AG04449 (cell line): ENCODE measurements at regions not wholly inside any gene's neighbourhood (a gene's known extent, or its start where the extent isn't known, plus 50 kb on each side); places are given as distances from the start of the nearest gene placed in this dataset.

Experiments
- CTCF ChIA-PET: fragments of 350-600 bp; formaldehyde crosslinking; extraction: SDS; loops from one replicate; lab custom pipeline; 2021; ENCODE audit warnings: antibody characterized with exemption; lab: Yijun Ruan, JAX
- POLR2A ChIA-PET: fragments of 400-600, 350-600 bp; formaldehyde crosslinking; extraction: SDS; loops from one replicate; lab custom pipeline; 2020; ENCODE audit warnings: antibody characterized with exemption, inconsistent platforms; lab: Yijun Ruan, JAX
- DNase-seq: peaks from one replicate; pipeline ENCODE4 v3.0.0-alpha.2; 2010; ENCODE audit warnings: low read depth, low spot score
- H3K4me3 ChIP-seq: 2 replicates; pipeline ENCODE4 v1.5.1; 2011; ENCODE audit warnings: low read depth, mild to moderate bottlenecking, control low read depth, low read length
- TF ChIP-seq, protein P1 (sequence below): IDR thresholded peaks from one replicate; pipeline ENCODE4 v1.5.1; 2011; ENCODE audit warnings: mild to moderate bottlenecking, moderate library complexity, low read length, control low read depth, inconsistent platforms; ENCODE audit not compliant: insufficient read depth; ENCODE audit errors: missing control alignments

DNA sequence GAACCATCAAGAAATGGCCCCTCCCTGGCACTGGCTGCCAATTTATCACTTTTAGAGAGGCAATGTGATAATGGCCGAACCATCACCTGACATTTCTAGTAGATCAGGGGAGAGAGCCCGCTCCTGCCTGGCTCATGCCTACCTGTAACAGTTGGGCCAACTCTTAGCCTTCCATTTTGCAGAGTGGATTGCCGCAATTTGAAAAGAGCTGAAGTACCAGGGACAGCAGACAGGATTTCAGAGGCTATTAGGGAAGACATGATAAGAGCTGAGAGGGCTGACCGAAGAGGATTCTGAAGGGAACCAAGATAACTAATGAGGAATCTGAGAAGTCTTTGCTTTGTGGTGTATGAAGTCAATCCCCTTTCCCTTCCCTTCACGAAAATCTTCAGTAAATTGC, 121.2 kb upstream of the ANKRD28 start:
- DNase-seq, result no peak
- H3K4me3 ChIP-seq, result no peak overlapping the region
- ChIA-PET CTCF (no interaction called here), POLR2A (no interaction called here)
- TF ChIP-seq, protein P1, sequence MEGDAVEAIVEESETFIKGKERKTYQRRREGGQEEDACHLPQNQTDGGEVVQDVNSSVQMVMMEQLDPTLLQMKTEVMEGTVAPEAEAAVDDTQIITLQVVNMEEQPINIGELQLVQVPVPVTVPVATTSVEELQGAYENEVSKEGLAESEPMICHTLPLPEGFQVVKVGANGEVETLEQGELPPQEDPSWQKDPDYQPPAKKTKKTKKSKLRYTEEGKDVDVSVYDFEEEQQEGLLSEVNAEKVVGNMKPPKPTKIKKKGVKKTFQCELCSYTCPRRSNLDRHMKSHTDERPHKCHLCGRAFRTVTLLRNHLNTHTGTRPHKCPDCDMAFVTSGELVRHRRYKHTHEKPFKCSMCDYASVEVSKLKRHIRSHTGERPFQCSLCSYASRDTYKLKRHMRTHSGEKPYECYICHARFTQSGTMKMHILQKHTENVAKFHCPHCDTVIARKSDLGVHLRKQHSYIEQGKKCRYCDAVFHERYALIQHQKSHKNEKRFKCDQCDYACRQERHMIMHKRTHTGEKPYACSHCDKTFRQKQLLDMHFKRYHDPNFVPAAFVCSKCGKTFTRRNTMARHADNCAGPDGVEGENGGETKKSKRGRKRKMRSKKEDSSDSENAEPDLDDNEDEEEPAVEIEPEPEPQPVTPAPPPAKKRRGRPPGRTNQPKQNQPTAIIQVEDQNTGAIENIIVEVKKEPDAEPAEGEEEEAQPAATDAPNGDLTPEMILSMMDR, result no peak

DNA sequence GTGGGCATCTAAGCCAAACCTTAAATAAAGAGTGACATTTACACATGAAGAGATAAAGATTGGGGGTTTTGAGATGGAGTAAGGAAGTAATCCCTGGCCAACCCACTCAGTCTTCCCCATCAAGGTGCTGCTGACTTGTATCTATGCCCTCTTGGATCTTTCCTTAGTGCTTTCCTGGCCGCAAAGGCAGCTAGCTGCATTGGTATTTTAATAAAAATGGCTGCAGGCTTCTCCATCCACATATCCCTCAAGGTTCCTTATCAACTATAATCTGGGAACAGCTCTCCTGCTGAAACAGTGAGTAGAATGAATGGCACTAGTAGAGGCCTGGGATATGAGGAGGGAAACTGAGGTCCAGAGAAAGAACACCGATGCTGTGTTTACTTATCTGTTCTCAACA, 122.2 kb upstream of the ANKRD28 start:
- CTCF ChIA-PET, result interaction anchor here (1.3 kb wide), 1 partner anchor 34 kb away, joined by 3 read pairs; no protein-coding TSS in a partner anchor
- H3K4me3 ChIP-seq, result no peak overlapping the region
- TF ChIP-seq, protein P1, result no peak
- POLR2A ChIA-PET, result no interaction called here
- DNase-seq, result no peak

DNA sequence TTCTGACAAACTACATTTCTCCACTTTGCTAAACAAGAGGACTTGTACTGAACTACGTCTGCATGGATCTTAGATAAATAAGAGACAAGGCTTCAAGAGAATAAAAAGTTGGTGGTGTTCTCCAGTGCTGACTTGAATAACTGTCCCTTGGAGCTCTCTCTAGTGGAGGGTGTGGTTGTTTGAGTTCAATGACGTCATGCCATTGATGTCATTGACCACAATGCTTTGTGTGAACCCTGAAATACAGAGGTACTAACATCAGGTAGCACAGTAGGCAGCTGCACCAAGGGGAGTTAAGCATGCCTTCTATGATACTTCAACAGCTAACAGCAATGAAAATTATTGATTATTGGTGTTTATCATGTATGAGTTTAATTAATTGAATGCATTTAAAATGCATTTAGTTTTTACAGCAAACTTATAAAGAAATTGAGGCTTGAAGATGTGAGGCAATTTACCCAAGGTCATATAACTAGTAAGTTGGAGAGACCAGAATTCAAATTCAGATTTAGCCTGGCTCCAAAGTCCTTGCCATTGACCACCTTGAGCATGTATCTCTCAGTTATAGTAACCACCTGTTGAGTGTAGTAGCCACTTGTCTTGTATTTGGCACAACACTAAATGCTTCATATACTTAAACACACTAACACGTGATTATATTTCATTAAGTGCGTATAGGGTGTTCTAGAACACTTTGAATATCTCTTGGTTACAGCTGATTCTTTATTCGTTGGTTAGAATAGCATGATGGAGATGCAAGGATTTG, 126.0 kb upstream of the ANKRD28 start:
- H3K4me3 ChIP-seq, result no peak overlapping the region
- TF ChIP-seq, protein P1, result no peak
- CTCF ChIA-PET, result no interaction called here
- POLR2A ChIA-PET, result interaction anchor here (0.6 kb wide), 1 partner anchor 19 kb away, joined by 3 read pairs; no protein-coding TSS in a partner anchor
- no peak for DNase-seq

DNA sequence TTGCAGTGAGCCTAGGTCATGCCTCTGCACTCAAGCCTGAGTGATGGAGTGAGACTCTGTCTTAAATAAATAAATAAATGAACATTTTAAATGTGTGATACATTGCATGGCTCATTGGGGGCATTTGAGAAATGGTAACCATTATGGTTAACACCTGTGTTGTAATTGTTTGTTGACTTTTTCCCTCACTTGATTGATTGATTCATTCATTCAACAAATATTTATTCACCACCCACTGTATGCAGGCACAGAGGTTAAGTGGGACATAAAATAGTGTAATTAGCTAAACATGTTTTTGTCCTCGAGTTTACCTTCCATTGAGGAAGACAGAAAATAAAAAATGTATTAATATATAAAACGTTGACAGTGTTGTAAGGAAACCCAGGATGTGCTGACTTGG, 127.1 kb upstream of the ANKRD28 start:
- POLR2A ChIA-PET, result interaction anchor here (0.6 kb wide), 1 partner anchor 18 kb away, joined by 3 read pairs; no protein-coding TSS in a partner anchor
- CTCF ChIA-PET, result no interaction called here

DNA sequence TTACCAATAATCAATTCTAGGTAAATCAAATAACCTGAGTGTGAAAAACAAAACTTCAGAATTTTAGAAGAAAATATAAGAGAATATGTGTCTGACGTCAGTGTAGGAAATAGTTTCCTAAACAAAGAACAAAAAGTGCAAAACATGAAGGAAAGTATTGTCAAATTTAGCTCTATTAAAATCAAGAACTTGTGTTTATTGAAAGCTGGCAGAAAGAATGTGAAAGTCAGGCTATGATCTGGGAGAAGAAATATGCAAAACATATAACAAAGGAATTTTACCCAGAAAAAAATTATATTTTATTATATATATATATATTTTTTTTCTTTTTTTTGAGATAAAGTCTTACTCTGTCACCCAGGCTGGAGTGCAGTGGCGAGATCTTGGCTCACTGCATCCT, 129.1 kb upstream of the ANKRD28 start:
- no peak for DNase-seq
- H3K4me3 ChIP-seq, result no peak overlapping the region
- CTCF ChIA-PET, result interaction anchor here (1.8 kb wide), 1 partner anchor 9 kb away, joined by 4 read pairs; no protein-coding TSS in a partner anchor
- POLR2A ChIA-PET, result no interaction called here
- TF ChIP-seq, protein P1, result no peak

More for the DNA sequence above, 127.1 kb upstream of the ANKRD28 start:
- TF ChIP-seq, protein P1, result no peak
- DNase-seq, result no peak
- no peak overlapping the region for H3K4me3 ChIP-seq

DNA sequence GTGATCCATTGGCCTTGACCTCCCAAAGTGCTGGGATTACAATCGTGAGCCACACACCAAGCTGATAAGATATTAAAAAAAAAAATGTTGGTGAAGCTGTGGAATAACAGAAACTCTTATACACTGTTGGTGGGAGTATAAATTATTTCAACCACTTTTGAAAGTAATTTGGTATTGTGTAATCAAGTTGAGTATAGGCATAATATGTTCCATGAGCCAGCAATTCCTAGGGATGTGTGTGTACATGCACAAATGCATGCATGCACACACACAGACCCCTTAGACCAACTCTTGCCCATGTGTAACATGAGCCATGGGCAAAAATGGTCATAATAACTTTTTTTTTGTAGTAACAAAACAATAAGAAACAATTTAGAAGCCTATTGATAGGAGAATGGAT, 130.2 kb upstream of the ANKRD28 start:
- TF ChIP-seq, protein P1, result no peak
- no peak for DNase-seq
- POLR2A ChIA-PET, result no interaction called here
- H3K4me3 ChIP-seq, result no peak overlapping the region
- CTCF ChIA-PET, result interaction anchor here (1.8 kb wide), 1 partner anchor 8 kb away, joined by 4 read pairs; no protein-coding TSS in a partner anchor
